OCI-LY7 (cell line): ENCODE measurements at regions not wholly inside any gene's neighbourhood (a gene's known extent, or its start where the extent isn't known, plus 50 kb on each side); places are given as distances from the start of the nearest gene placed in this dataset.
"Not testable (repeated sequence)": the region's sequence is repeated elsewhere in the genome, so short reads cannot be mapped to it uniquely, and the experiment has no call there.

Experiments
- BruUV-seq: library from RNA; stranded (reverse); fragments of 400-500 nt; replicated peaks from 2 replicates; lab custom pipeline; 2021; lab: Mats Ljungman, UMichigan
- CTCF ChIA-PET: fragments of 300-600 bp; sonication (Branson Sonifier 250); formaldehyde crosslinking; loops from one replicate; lab custom pipeline; 2022; ENCODE audit warnings: antibody characterized with exemption; ENCODE audit not compliant: unreplicated experiment; lab: Charles Lee
- POLR2A ChIA-PET: fragments of 300-600 bp; sonication (Branson Sonifier 250); formaldehyde crosslinking; loops from one replicate; lab custom pipeline; 2022; ENCODE audit warnings: antibody characterized with exemption; lab: Charles Lee
- DNase-seq: peaks from one replicate; pipeline ENCODE4 v3.0.0-alpha.2; 2015; ENCODE audit warnings: low spot score
- H2AFZ ChIP-seq: fragments of 200-600 bp; sonication (generic), shearing (Covaris generic); 2 replicates; pipeline ENCODE4 v1.6.1; 2014; ENCODE audit warnings: mild to moderate bottlenecking, antibody characterized with exemption, low read length, moderate library complexity
- H3K27ac ChIP-seq: fragments of 200-600 bp; sonication (generic); 2 replicates; pipeline ENCODE4 v1.5.1; 2014; ENCODE audit warnings: mixed run types, low read depth, mild to moderate bottlenecking, moderate library complexity, low read length, inconsistent platforms; ENCODE audit not compliant: poor library complexity, severe bottlenecking
- H3K36me3 ChIP-seq: fragments of 200-600 bp; sonication (generic); 2 replicates; pipeline ENCODE4 v1.6.1; 2014; ENCODE audit warnings: mild to moderate bottlenecking, antibody characterized with exemption, low read length, moderate library complexity, mixed read lengths; ENCODE audit not compliant: insufficient read depth
- H3K4me1 ChIP-seq: fragments of 200-600 bp; sonication (generic); 2 replicates; pipeline ENCODE4 v1.5.1; 2014; ENCODE audit warnings: mild to moderate bottlenecking, low read length; ENCODE audit not compliant: insufficient read depth, poor library complexity, severe bottlenecking
- H3K4me2 ChIP-seq: fragments of 200-600 bp; sonication (generic); 2 replicates; pipeline ENCODE4 v1.6.1; 2014; ENCODE audit warnings: mild to moderate bottlenecking, low read length
- H3K4me3 ChIP-seq: fragments of 200-600 bp; sonication (generic); 2 replicates; pipeline ENCODE4 v1.5.1; 2014; ENCODE audit warnings: mild to moderate bottlenecking, low read depth, low read length; ENCODE audit not compliant: poor library complexity, severe bottlenecking
- H3K79me2 ChIP-seq: fragments of 200-600 bp; sonication (generic); 2 replicates; pipeline ENCODE4 v1.6.1; 2016; ENCODE audit warnings: low read depth, mild to moderate bottlenecking, low read length, moderate library complexity, mixed read lengths; ENCODE audit not compliant: insufficient read depth
- H3K9me2 ChIP-seq: fragments of 200-600 bp; sonication (generic); 2 replicates; pipeline ENCODE4 v1.6.1; 2016; ENCODE audit warnings: mild to moderate bottlenecking, low read length, mixed read lengths; ENCODE audit not compliant: insufficient read depth
- H3K9me3 ChIP-seq: fragments of 200-600 bp; sonication (generic); 2 replicates; pipeline ENCODE4 v1.6.1; 2014; ENCODE audit warnings: mild to moderate bottlenecking, mixed run types, low read length, mixed read lengths
- H4K20me1 ChIP-seq: fragments of 200-600 bp; sonication (generic); 2 replicates; pipeline ENCODE4 v1.6.1; 2014; ENCODE audit warnings: mild to moderate bottlenecking, antibody characterized with exemption, low read length, moderate library complexity, mixed read lengths; ENCODE audit not compliant: insufficient read depth
- EZH2phosphoT487 ChIP-seq: fragments of 200-600 bp; sonication (generic); IDR thresholded peaks from 2 replicates; pipeline ENCODE4 v1.6.1; 2018; ENCODE audit warnings: low read depth, borderline replicate concordance, mild to moderate bottlenecking, mixed run types, antibody characterized with exemption, low read length, moderate library complexity, mixed read lengths
- intact Hi-C: fragments of 100-400 bp; cut with micrococcal nuclease; formaldehyde crosslinking; loops from one replicate; pipeline ENCODE4 v1.10.0; 2022; ENCODE audit not compliant: unreplicated experiment
- TF ChIP-seq, protein P1 (sequence below): fragments of 200-600 bp; sonication (generic); conservative IDR thresholded peaks from 2 replicates; pipeline ENCODE4 v1.5.1; 2014; ENCODE audit warnings: mild to moderate bottlenecking, antibody characterized with exemption, low read length, moderate library complexity, mixed read lengths

DNA sequence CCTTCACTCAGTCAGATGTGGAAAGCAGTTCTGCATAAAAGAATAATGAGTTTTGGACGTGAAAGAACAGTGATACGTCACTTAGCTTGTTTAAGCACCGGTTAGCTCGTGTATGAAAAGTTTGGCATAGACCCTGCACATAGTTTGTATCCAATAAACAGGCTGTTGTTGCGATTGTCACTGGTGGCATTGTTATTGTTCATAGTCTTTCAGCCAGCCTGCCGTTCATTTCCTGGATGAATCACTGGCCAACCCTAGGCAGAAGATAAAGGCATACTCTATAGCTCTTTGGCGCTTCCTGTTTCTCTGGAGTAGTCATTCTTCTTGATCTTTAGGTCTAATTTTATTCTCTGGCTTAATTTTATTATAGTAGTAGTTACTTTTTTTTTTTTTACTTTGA is 57.8 kb upstream of the ANKRD30A start:
- H3K4me2 ChIP-seq, result no peak overlapping the region
- no peaks in the 10 kb centered on the region for H3K9me2 ChIP-seq
- no peaks in the 10 kb centered on the region for H3K36me3 ChIP-seq
- H4K20me1 ChIP-seq, result no peaks in the 10 kb centered on the region
- H2AFZ ChIP-seq, result no peak overlapping the region
- H3K4me1 ChIP-seq, result no peaks in the 10 kb centered on the region
- no peak for TF ChIP-seq EZH2phosphoT487
- intact Hi-C loops, result loop anchor here (5.0 kb wide), 1 partner anchor 40 kb away; no protein-coding TSS in a partner anchor
- DNase-seq, result no peak
- H3K27ac ChIP-seq, result no peak overlapping the region
- no peaks in the 10 kb centered on the region for H3K79me2 ChIP-seq
- BruUV-seq, result no TSS peak
- no peaks in the 10 kb centered on the region for H3K9me3 ChIP-seq
- CTCF ChIA-PET, result no interaction called here
- POLR2A ChIA-PET, result no interaction called here
- H3K4me3 ChIP-seq, result no peak overlapping the region

DNA sequence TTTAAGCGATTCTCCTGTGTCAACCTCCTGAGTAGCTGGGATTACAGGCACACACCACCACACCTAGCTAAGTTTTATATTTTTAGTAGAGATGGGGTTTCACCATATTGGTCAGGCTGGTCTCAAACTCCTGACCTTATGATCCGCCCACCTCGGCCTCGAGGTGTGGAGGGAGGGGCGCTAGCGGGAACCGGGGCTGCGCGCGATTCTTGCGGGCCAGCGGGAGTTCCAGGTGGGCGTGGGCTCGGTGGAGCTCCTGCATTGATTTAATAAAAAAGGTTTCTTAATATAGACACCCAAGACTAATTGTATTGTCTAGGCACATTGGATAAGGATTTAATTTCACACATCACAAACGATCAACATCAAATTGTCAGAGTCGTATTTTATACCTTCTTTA is 63.1 kb upstream of the ANKRD30A start:
- H3K4me3 ChIP-seq, intact Hi-C loops, H3K4me1 ChIP-seq, H3K27ac ChIP-seq, H3K4me2 ChIP-seq, H3K9me2 ChIP-seq, H3K36me3 ChIP-seq, H3K9me3 ChIP-seq, H3K79me2 ChIP-seq, POLR2A ChIA-PET, BruUV-seq, CTCF ChIA-PET, H2AFZ ChIP-seq, H4K20me1 ChIP-seq, DNase-seq: not testable (repeated sequence)

DNA sequence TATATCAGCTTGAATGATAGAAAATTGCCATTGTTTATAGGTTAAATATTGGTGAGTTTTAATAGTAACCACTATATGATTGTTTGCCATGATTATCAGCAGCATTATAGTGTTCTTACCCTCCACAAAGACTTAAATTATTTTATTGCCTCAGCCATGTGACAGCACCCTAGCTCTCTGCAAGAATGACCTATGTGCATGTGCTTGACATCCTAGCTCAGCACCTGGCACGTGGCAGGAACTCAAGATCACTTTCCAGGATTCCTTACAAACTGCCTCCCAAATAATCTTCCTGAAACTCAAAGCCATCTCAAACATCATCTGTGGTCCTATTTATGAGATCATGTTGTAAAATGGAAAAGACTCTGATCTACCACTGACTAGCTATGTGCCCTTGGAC is 68.1 kb upstream of the ANKRD30A start:
- no peaks in the 10 kb centered on the region for H3K36me3 ChIP-seq
- BruUV-seq, result no TSS peak
- no peak for DNase-seq
- H3K9me3 ChIP-seq, result no peaks in the 10 kb centered on the region
- intact Hi-C loops, result no loop called here
- H3K9me2 ChIP-seq, result no peaks in the 10 kb centered on the region
- POLR2A ChIA-PET, result no interaction called here
- no peak overlapping the region for H2AFZ ChIP-seq
- H3K4me3 ChIP-seq, result no peak overlapping the region
- no peaks in the 10 kb centered on the region for H3K79me2 ChIP-seq
- H3K27ac ChIP-seq, result no peak overlapping the region
- no peaks in the 10 kb centered on the region for H3K4me1 ChIP-seq
- TF ChIP-seq, protein P1, sequence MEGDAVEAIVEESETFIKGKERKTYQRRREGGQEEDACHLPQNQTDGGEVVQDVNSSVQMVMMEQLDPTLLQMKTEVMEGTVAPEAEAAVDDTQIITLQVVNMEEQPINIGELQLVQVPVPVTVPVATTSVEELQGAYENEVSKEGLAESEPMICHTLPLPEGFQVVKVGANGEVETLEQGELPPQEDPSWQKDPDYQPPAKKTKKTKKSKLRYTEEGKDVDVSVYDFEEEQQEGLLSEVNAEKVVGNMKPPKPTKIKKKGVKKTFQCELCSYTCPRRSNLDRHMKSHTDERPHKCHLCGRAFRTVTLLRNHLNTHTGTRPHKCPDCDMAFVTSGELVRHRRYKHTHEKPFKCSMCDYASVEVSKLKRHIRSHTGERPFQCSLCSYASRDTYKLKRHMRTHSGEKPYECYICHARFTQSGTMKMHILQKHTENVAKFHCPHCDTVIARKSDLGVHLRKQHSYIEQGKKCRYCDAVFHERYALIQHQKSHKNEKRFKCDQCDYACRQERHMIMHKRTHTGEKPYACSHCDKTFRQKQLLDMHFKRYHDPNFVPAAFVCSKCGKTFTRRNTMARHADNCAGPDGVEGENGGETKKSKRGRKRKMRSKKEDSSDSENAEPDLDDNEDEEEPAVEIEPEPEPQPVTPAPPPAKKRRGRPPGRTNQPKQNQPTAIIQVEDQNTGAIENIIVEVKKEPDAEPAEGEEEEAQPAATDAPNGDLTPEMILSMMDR, result no peak
- TF ChIP-seq EZH2phosphoT487, result no peak
- H3K4me2 ChIP-seq, result no peak overlapping the region
- H4K20me1 ChIP-seq, result no peaks in the 10 kb centered on the region
- CTCF ChIA-PET, result no interaction called here

DNA sequence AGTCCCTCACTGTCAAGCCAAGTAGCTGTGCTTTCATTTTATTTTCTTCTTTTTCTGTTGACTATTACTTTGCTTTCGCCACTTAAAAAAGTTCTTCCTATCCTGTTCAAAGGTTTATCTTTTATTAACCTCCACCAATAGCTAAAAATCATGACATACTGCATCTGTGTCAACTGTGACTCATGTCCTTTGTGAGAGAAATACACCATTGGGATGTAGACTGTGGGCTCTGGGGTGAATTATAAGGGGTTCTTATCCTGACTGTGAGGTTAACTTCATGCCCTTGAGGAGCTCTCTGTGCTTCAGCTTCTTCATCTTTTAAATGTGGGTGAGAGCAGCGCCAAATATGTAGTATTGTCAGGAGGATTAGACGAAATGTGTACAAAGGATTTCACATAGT is 71.9 kb upstream of the ANKRD30A start:
- no peak overlapping the region for H3K4me2 ChIP-seq
- no peaks in the 10 kb centered on the region for H3K9me2 ChIP-seq
- no peaks in the 10 kb centered on the region for H3K36me3 ChIP-seq
- ChIA-PET CTCF (no interaction called here), POLR2A (no interaction called here)
- intact Hi-C loops, result no loop called here
- BruUV-seq, result no TSS peak
- no peak for DNase-seq
- no peak for TF ChIP-seq EZH2phosphoT487
- TF ChIP-seq, protein P1, result no peak
- no peak overlapping the region for H3K27ac ChIP-seq
- no peaks in the 10 kb centered on the region for H3K4me1 ChIP-seq
- H3K79me2 ChIP-seq, result no peaks in the 10 kb centered on the region
- H2AFZ ChIP-seq, result no peak overlapping the region
- no peaks in the 10 kb centered on the region for H3K9me3 ChIP-seq
- no peaks in the 10 kb centered on the region for H4K20me1 ChIP-seq
- H3K4me3 ChIP-seq, result no peak overlapping the region

DNA sequence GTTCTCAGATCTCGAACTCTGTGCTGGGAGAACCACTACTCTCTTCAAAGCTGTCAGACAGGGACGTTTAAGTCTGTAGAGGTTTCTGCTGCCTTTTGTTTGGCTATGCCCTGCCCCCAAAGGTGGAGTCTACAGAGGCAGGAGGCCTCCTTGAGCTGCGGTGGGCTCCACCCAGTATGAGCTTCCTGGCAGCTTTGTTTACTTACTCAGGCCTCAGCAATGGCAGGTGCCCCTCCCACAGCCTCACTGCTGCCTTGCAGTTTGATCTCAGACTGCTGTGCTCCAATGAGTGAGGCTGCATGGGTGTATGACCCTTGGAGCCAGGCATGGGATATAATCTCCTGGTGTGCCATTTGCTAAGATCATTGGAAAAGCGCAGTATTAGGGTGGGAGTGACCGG is 75.4 kb upstream of the ANKRD30A start:
- POLR2A ChIA-PET, result interaction anchor here (0.5 kb wide), 1 partner anchor 134 kb away, joined by 3 read pairs; no protein-coding TSS in a partner anchor
- H3K27ac ChIP-seq, DNase-seq, H3K4me1 ChIP-seq, BruUV-seq, CTCF ChIA-PET, H3K4me2 ChIP-seq, H3K4me3 ChIP-seq, H3K36me3 ChIP-seq, H3K9me3 ChIP-seq, H4K20me1 ChIP-seq, H3K79me2 ChIP-seq, intact Hi-C loops, H2AFZ ChIP-seq, H3K9me2 ChIP-seq: not testable (repeated sequence)
